CD4-positive, alpha-beta T cell treated with Interleukin-15 for 1 hour (primary cell): ENCODE measurements at regions not wholly inside any gene's neighbourhood (a gene's known extent, or its start where the extent isn't known, plus 50 kb on each side); places are given as distances from the start of the nearest gene placed in this dataset.

ENCODE experiments used
- DNase-seq: peaks from one replicate; pipeline ENCODE4 v3.0.0-alpha.2; 2020

- no peak for DNase-seq
Observed at GRCh38 chr2:220068846-220069245, 441.4 kb downstream of the SLC4A3 start.

DNA sequence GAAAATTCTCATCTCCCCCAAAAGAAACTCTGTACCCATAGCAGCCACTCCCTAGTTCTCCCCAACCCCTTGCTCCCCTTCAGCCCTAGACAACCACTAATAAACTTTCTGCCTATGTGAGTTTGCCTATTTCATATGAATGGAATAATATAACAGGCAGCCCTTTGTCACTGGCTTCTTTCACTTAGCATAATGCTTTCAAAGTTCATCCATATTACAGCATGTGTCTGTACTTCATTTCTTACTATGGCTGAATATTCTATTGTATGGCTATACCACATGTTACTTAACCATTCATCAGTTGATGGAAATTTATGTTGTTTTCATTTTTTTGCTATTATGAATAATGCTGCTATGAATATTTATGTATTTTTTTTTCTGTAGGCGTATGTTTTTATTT, 442.9 kb downstream of the SLC4A3 start:
- no peak for DNase-seq

- DNase-seq, result no peak
Observed at GRCh38 chr2:220071696-220072095, 444.3 kb downstream of the SLC4A3 start.

DNA sequence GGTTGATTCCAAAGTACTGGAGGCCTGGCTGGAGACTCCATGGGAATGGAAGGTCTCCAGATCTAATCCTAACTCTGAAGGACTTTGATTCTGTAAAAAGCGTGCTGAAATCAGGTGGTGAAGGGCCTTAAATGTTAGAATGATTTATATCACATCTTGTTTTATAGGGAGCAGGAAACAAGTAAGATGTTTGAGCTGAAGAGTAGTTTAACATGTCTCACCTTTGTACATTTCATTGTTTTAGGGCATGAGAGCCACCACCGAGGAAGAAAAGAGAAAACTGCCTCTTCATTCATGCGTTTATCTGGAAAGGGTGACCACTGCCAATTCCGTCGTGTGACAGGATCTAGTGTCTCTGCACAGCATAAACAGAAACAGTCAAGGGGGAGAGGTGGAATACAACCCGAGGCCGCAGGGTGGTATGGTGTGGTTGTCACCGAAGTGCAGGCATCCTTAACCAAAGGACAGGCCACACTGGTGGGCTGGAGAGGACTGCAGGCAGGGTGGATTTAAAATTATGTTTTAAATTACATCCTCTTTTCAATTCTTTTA, 445.3 kb downstream of the SLC4A3 start:
- no peak for DNase-seq

GRCh38 chr2:220075835-220076234, 448.4 kb downstream of the SLC4A3 start:
- DNase-seq, result no peak

DNA sequence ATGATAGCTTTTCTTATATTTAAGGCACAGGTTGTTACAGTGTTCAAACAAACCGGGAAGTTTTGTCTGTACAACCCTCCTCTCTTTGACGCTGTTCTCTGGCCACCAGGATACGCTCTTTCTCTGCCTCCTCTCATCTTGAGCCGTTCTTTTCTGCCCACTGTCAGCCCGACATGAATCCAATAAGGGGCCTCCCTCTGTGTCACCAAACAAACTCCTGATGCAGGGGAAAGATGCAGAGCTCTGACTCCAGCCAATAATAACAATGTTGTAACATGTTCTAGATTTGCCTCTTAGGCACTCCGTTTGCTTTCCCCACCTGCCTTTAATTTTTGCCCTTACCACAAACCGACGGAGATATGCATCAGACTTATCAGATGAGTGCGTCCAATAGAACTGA, 449.3 kb downstream of the SLC4A3 start:
- DNase-seq, result no peak

GRCh38 chr2:220077488-220077887, 450.1 kb downstream of the SLC4A3 start:
- DNase-seq, result no peak

GRCh38 chr2:220078439-220078838, 451.0 kb downstream of the SLC4A3 start:
- no peak for DNase-seq

DNA sequence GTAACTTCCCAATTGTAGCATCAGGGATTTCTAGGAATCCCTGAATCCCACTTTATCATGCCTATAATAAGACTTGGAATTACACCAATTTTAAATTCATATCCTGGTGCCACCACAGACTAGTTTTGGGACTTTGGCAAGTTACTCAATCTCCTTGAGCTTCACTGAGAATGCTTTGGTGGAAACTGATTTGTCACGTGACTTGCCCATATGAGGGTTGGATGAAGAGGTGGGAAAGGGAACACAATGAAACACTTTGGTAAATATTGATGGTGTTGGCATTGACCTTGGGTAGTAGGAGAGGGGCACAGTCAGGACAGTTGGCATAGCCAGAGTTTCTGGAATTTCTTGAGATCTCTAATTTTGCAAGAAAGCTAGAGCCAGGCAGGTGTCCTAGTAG, 452.2 kb downstream of the SLC4A3 start:
- DNase-seq, result no peak

GRCh38 chr2:220081171-220081570, 453.7 kb downstream of the SLC4A3 start:
- no peak for DNase-seq

DNA sequence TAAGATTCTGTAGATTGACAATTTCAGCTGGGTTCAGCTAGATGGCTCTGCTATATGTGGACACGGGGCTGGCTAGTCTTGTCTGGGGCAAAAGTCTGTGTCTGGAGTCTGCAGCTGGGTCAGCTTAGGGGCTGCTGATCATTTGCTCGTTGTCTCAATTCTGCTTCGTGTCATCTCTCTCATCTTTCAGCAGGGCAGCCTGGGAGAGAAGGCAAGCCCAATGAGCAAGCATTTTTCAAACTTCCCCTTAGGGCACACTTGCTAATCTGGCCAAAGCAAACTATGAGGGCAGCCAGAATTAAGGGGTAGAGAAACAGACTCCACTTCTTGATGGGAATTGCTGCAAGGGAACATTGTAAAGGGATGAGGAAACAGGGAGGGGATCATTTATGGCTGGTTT, 462.6 kb downstream of the SLC4A3 start:
- no peak for DNase-seq

DNA sequence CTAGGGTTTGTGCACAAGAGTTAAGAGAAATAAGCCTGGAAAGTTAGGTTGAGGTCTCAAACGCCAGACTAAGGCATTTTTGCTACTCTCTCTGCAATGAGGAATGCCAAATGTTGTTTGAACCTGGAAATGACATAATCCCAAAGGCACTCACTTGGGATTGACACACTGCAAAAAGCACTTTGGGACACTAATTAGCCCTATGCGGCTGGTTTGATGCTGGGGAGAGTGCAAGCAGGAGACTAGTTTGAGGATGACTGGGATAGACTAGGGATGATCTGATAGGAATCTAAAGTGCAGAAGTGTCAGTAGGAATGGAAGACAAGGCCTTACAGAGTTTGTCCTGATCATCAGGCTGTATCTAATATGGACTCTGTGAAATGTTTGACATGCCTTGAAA, 469.0 kb downstream of the SLC4A3 start:
- DNase-seq, result no peak

GRCh38 chr2:220101980-220102379, 474.6 kb downstream of the SLC4A3 start:
- no peak for DNase-seq

GRCh38 chr2:220103596-220103995, 476.2 kb downstream of the SLC4A3 start:
- DNase-seq, result no peak

- DNase-seq, result no peak
Observed at GRCh38 chr2:220104871-220105351, 477.5 kb downstream of the SLC4A3 start.

DNA sequence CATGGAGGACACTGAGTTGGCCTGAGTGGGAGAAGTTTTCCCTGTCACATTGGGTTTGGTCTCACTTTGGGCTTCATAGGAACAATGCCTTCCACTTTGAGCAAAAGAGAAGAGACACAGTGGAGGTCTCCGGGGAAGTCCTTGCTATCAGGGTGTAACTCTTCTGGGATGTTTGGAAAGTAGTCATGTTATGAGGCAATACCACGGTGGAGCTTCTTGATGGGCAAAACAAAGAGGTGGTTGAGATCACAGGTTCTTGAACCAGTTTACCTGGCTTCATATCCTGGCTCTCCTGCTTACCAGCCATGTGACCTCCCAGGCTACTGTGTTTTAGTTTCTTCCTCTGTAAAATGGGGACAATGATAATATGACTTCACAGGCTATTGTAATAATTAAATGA, 478.6 kb downstream of the SLC4A3 start:
- DNase-seq, result no peak

DNA sequence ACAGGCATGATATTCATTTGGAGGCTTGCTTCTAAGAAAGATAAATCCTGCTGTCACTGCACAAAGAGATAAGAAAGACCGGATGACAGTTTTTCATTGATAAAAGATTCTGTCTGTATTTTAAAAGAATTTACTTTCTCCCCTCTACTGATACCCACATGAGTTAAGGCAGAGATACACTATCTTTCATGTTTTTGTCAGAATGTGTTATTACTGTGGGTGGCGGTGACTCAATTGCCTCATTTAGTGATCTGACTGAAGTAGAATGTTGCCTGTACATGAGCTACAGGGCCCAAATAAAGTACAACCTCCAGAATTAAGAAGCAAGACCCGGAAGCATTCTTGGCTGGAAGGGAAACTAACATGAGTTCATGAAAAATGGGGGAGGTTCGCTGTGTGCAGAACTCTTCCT, 480.0 kb downstream of the SLC4A3 start:
- no peak for DNase-seq

GRCh38 chr2:220114443-220114842, 487.0 kb downstream of the SLC4A3 start:
- DNase-seq, result no peak

- no peak for DNase-seq
Observed at GRCh38 chr2:220117025-220117424, 489.6 kb downstream of the SLC4A3 start.

- DNase-seq, result no peak
Observed at GRCh38 chr2:220120041-220120440, 492.6 kb downstream of the SLC4A3 start.

- DNase-seq, result no peak
Observed at GRCh38 chr2:220123751-220124150, 496.3 kb downstream of the SLC4A3 start.

- DNase-seq, result no peak
Observed at GRCh38 chr2:220125551-220125950, 498.1 kb downstream of the SLC4A3 start.

- DNase-seq, result no peak
Observed at GRCh38 chr2:220127311-220127710, 499.9 kb downstream of the SLC4A3 start.

GRCh38 chr2:220127876-220128275, 500.4 kb downstream of the SLC4A3 start:
- DNase-seq, result no peak

GRCh38 chr2:220129391-220129790, 502.0 kb downstream of the SLC4A3 start:
- DNase-seq, result no peak
